SK-N-SH treated with all-trans-retinoic acid at 6 μM for 48 hours (cell line): ENCODE measurements at regions not wholly inside any gene's neighbourhood (a gene's known extent, or its start where the extent isn't known, plus 50 kb on each side); places are given as distances from the start of the nearest gene placed in this dataset.
A peak's percentile ranks its signal among the peaks of the same experiment; 100 is the strongest.

Experiments
- ATAC-seq: fragments of 200-7000 bp; cut with Tn5 transposase; 3 replicates; pipeline ENCODE4 v1.9.1; 2020; ENCODE audit warnings: mild to moderate bottlenecking, moderate library complexity
- ARNTL ChIP-seq: fragments of 450-650 bp; formaldehyde crosslinking; IDR thresholded peaks from 2 replicates; pipeline ENCODE4 v1.5.0; 2020; ENCODE audit warnings: low read depth, mild to moderate bottlenecking, moderate library complexity, borderline replicate concordance
- BACH2 ChIP-seq: fragments of 250-450 bp; sonication (Bioruptor Pico); IDR thresholded peaks from 2 replicates; pipeline ENCODE4 v1.9.0; 2021; ENCODE audit warnings: mild to moderate bottlenecking, borderline replicate concordance
- CREB5 ChIP-seq: fragments of 250-450 bp; sonication (Bioruptor Pico); IDR thresholded peaks from 2 replicates; pipeline ENCODE4 v1.5.1; 2020; ENCODE audit warnings: low read depth, mild to moderate bottlenecking, moderate library complexity
- CSDC2 ChIP-seq: fragments of 250-450 bp; sonication (Bioruptor Pico); IDR thresholded peaks from 2 replicates; pipeline ENCODE4 v1.5.0; 2020; ENCODE audit warnings: mild to moderate bottlenecking, moderate library complexity
- CSRNP3 ChIP-seq: fragments of 250-450 bp; sonication (Bioruptor Pico); IDR thresholded peaks from 2 replicates; pipeline ENCODE4 v1.5.1; 2021; ENCODE audit warnings: mild to moderate bottlenecking, moderate library complexity
- ESRRG ChIP-seq: fragments of 250-450 bp; sonication (Bioruptor Pico); IDR thresholded peaks from 2 replicates; pipeline ENCODE4 v1.6.1; 2021; ENCODE audit warnings: mild to moderate bottlenecking
- GLIS3 ChIP-seq: fragments of 250-450 bp; sonication (Bioruptor Pico); IDR thresholded peaks from 2 replicates; pipeline ENCODE4 v1.5.0; 2020; ENCODE audit warnings: mild to moderate bottlenecking, moderate library complexity
- ISL1 ChIP-seq: fragments of 250-450 bp; sonication (Bioruptor Pico); IDR thresholded peaks from 2 replicates; pipeline ENCODE4 v2.1.2; 2022; ENCODE audit warnings: mild to moderate bottlenecking, moderate library complexity
- PPARA ChIP-seq: fragments of 250-450 bp; sonication (Bioruptor Pico); IDR thresholded peaks from 2 replicates; pipeline ENCODE4 v1.5.0; 2020; ENCODE audit warnings: mild to moderate bottlenecking, borderline replicate concordance
- RARB ChIP-seq: fragments of 250-450 bp; sonication (Bioruptor Pico); IDR thresholded peaks from 2 replicates; pipeline ENCODE4 v1.8.0; 2021; ENCODE audit warnings: mild to moderate bottlenecking, moderate library complexity
- SNAI2 ChIP-seq: fragments of 250-450 bp; sonication (Bioruptor Pico); IDR thresholded peaks from 2 replicates; pipeline ENCODE4 v1.5.0; 2020; ENCODE audit warnings: mild to moderate bottlenecking, moderate library complexity
- TCF4 ChIP-seq: fragments of 250-450 bp; sonication (Bioruptor Pico); IDR thresholded peaks from 2 replicates; pipeline ENCODE4 v1.8.0; 2021; ENCODE audit warnings: mild to moderate bottlenecking, moderate library complexity, borderline replicate concordance
- TOX ChIP-seq: fragments of 250-450 bp; sonication (Bioruptor Pico); IDR thresholded peaks from 2 replicates; pipeline ENCODE4 v1.8.0; 2021; ENCODE audit warnings: mild to moderate bottlenecking, moderate library complexity, borderline replicate concordance
- ZC3H10 ChIP-seq: fragments of 250-450 bp; sonication (Bioruptor Pico); IDR thresholded peaks from 2 replicates; pipeline ENCODE4 v1.5.1; 2021; ENCODE audit warnings: mild to moderate bottlenecking, moderate library complexity
- ZFP30 ChIP-seq: fragments of 450-650 bp; formaldehyde crosslinking; IDR thresholded peaks from 2 replicates; pipeline ENCODE4 v1.5.0; 2022; ENCODE audit warnings: mild to moderate bottlenecking, moderate library complexity
- ZNF565 ChIP-seq: fragments of 450-650 bp; formaldehyde crosslinking; conservative IDR thresholded peaks from 2 replicates; pipeline ENCODE4 v1.5.0; 2020; ENCODE audit warnings: low read depth, mild to moderate bottlenecking, moderate library complexity
- ZNF70 ChIP-seq: fragments of 450-650 bp; formaldehyde crosslinking; IDR thresholded peaks from 2 replicates; pipeline ENCODE4 v1.5.0; 2020; ENCODE audit warnings: mild to moderate bottlenecking, moderate library complexity
- ZNF8 ChIP-seq: fragments of 450-650 bp; formaldehyde crosslinking; IDR thresholded peaks from 2 replicates; pipeline ENCODE4 v1.5.0; 2020; ENCODE audit warnings: mild to moderate bottlenecking, moderate library complexity
- TF ChIP-seq, protein P1 (sequence below): fragments of 250-450 bp; sonication (Bioruptor Pico); IDR thresholded peaks from 2 replicates; pipeline ENCODE4 v1.8.0; 2021; ENCODE audit warnings: low read depth, mild to moderate bottlenecking, moderate library complexity, borderline replicate concordance
- TF ChIP-seq, protein P2 (sequence below): fragments of 250-450 bp; sonication (Bioruptor Pico); IDR thresholded peaks from 2 replicates; pipeline ENCODE4 v1.5.0; 2020; ENCODE audit warnings: mild to moderate bottlenecking, moderate library complexity
- TF ChIP-seq, protein P3 (sequence below): fragments of 250-450 bp; sonication (Bioruptor Pico); IDR thresholded peaks from 2 replicates; pipeline ENCODE4 v1.8.0; 2020; ENCODE audit warnings: mild to moderate bottlenecking, moderate library complexity, borderline replicate concordance

- ATAC-seq = no peak
- TF ChIP-seq ARNTL (CRISPR knock-in tag) (no peak), TOX (no peak), CREB5 (CRISPR knock-in tag) (no peak), ZNF565 (no peak)
- TF ChIP-seq, protein P1, sequence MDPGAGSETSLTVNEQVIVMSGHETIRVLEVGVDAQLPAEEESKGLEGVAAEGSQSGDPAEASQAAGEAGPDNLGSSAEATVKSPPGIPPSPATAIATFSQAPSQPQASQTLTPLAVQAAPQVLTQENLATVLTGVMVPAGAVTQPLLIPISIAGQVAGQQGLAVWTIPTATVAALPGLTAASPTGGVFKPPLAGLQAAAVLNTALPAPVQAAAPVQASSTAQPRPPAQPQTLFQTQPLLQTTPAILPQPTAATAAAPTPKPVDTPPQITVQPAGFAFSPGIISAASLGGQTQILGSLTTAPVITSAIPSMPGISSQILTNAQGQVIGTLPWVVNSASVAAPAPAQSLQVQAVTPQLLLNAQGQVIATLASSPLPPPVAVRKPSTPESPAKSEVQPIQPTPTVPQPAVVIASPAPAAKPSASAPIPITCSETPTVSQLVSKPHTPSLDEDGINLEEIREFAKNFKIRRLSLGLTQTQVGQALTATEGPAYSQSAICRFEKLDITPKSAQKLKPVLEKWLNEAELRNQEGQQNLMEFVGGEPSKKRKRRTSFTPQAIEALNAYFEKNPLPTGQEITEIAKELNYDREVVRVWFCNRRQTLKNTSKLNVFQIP (CRISPR knock-in tag) = no peak
- TF ChIP-seq, all 23 proteins: peak for 0
Observed at GRCh38 chr3:43790476-43790875, 99.7 kb downstream of the ABHD5 start.

- ATAC-seq = no peak
- TF ChIP-seq ARNTL (CRISPR knock-in tag) (no peak), RARB (CRISPR knock-in tag) (no peak), TOX (no peak), ZFP30 (CRISPR knock-in tag) (no peak), ESRRG (CRISPR knock-in tag) (no peak), CSDC2 (no peak), PPARA (CRISPR knock-in tag) (no peak), BACH2 (CRISPR knock-in tag) (no peak), ZNF70 (CRISPR knock-in tag) (no peak), TCF4 (CRISPR knock-in tag) (no peak), ZC3H10 (CRISPR knock-in tag) (no peak)
Observed at GRCh38 chr3:43791246-43791645, 100.5 kb downstream of the ABHD5 start.

- peak; percentile 38; the same call in 2 of the 3 replicates for ATAC-seq
- TF ChIP-seq ZNF8 (CRISPR knock-in tag) = no peak
- TF ChIP-seq BACH2 (CRISPR knock-in tag) = no peak
- no peak for TF ChIP-seq TCF4 (CRISPR knock-in tag)
- TF ChIP-seq RARB (CRISPR knock-in tag) = no peak
- TF ChIP-seq PPARA (CRISPR knock-in tag) = no peak
- no peak for TF ChIP-seq CSDC2
- no peak for TF ChIP-seq ISL1
- TF ChIP-seq SNAI2 (CRISPR knock-in tag) = no peak
- TF ChIP-seq TOX = no peak
- no peak for TF ChIP-seq ZC3H10 (CRISPR knock-in tag)
- TF ChIP-seq GLIS3 = no peak
- TF ChIP-seq, protein P2, sequence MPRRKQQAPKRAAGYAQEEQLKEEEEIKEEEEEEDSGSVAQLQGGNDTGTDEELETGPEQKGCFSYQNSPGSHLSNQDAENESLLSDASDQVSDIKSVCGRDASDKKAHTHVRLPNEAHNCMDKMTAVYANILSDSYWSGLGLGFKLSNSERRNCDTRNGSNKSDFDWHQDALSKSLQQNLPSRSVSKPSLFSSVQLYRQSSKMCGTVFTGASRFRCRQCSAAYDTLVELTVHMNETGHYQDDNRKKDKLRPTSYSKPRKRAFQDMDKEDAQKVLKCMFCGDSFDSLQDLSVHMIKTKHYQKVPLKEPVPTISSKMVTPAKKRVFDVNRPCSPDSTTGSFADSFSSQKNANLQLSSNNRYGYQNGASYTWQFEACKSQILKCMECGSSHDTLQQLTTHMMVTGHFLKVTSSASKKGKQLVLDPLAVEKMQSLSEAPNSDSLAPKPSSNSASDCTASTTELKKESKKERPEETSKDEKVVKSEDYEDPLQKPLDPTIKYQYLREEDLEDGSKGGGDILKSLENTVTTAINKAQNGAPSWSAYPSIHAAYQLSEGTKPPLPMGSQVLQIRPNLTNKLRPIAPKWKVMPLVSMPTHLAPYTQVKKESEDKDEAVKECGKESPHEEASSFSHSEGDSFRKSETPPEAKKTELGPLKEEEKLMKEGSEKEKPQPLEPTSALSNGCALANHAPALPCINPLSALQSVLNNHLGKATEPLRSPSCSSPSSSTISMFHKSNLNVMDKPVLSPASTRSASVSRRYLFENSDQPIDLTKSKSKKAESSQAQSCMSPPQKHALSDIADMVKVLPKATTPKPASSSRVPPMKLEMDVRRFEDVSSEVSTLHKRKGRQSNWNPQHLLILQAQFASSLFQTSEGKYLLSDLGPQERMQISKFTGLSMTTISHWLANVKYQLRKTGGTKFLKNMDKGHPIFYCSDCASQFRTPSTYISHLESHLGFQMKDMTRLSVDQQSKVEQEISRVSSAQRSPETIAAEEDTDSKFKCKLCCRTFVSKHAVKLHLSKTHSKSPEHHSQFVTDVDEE (CRISPR knock-in tag) = no peak
- no peak for TF ChIP-seq CSRNP3 (CRISPR knock-in tag)
- TF ChIP-seq CREB5 (CRISPR knock-in tag) = no peak
- TF ChIP-seq, protein P3, sequence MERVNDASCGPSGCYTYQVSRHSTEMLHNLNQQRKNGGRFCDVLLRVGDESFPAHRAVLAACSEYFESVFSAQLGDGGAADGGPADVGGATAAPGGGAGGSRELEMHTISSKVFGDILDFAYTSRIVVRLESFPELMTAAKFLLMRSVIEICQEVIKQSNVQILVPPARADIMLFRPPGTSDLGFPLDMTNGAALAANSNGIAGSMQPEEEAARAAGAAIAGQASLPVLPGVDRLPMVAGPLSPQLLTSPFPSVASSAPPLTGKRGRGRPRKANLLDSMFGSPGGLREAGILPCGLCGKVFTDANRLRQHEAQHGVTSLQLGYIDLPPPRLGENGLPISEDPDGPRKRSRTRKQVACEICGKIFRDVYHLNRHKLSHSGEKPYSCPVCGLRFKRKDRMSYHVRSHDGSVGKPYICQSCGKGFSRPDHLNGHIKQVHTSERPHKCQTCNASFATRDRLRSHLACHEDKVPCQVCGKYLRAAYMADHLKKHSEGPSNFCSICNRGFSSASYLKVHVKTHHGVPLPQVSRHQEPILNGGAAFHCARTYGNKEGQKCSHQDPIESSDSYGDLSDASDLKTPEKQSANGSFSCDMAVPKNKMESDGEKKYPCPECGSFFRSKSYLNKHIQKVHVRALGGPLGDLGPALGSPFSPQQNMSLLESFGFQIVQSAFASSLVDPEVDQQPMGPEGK (CRISPR knock-in tag) = no peak
Observed at GRCh38 chr3:43792904-43793303, 102.2 kb downstream of the ABHD5 start.
